ENCODE measurements at regions not wholly inside any gene's neighbourhood (a gene's known extent, or its start where the extent isn't known, plus 50 kb on each side); places are given as distances from the start of the nearest gene placed in this dataset.

DNA sequence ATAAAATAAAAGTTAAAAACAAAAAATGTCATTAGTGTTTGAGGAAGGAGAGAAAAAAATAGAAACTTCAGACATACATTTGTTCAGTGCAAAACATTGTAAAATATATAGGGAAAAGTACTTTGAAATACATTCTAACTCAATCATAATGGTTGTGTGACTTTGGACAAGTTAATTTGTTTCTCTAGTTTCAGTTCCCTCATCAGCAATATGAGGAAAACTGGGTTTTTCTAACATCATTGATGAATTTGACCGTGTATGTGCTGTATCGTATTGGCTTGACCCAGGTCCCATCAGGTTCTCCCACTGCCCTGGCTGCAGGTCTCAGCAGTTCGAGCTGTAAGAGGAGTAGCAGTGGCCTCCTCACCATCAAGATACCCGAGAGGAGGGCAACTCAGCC lies 173.9 kb upstream of the ATF7IP start:
- Histone ChIP-seq H3K4me3 (ENCODE audit: low read depth, low read length, poor library complexity, severe bottlenecking) (peak overlapping the region; percentile 13), H3K36me3 (ENCODE audit: insufficient read depth, low read length) (no peaks in the 10 kb centered on the region), H3K9me2 (ENCODE audit: insufficient read depth, low read length) (no peaks in the 10 kb centered on the region), H4K20me1 (ENCODE audit: insufficient read depth, low read length) (no peaks in the 10 kb centered on the region), H3K79me2 (ENCODE audit: insufficient read depth, low read depth, low read length) (no peaks in the 10 kb centered on the region), H3K27ac (ENCODE audit: low read depth, low read length, poor library complexity, severe bottlenecking) (peak overlapping the region; percentile 30), H3K4me1 (ENCODE audit: insufficient read depth, low read length, poor library complexity, severe bottlenecking) (peaks cover 54% of the 10 kb centered on the region), H3K4me2 (ENCODE audit: low read length) (peak overlapping the region; percentile 57), H3K9me3 (ENCODE audit: low read length) (no peaks in the 10 kb centered on the region; the same call in 1 of the 2 replicates), H2AFZ (ENCODE audit: low read length) (peak overlapping the region; percentile 96)
- CTCF ChIA-PET (ENCODE audit: unreplicated experiment): no interaction called here
- POLR2A ChIA-PET: no interaction called here
- TF ChIP-seq, protein P1, sequence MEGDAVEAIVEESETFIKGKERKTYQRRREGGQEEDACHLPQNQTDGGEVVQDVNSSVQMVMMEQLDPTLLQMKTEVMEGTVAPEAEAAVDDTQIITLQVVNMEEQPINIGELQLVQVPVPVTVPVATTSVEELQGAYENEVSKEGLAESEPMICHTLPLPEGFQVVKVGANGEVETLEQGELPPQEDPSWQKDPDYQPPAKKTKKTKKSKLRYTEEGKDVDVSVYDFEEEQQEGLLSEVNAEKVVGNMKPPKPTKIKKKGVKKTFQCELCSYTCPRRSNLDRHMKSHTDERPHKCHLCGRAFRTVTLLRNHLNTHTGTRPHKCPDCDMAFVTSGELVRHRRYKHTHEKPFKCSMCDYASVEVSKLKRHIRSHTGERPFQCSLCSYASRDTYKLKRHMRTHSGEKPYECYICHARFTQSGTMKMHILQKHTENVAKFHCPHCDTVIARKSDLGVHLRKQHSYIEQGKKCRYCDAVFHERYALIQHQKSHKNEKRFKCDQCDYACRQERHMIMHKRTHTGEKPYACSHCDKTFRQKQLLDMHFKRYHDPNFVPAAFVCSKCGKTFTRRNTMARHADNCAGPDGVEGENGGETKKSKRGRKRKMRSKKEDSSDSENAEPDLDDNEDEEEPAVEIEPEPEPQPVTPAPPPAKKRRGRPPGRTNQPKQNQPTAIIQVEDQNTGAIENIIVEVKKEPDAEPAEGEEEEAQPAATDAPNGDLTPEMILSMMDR (conservative IDR thresholded peaks at IDR 0.05; ENCODE audit: low read length): no peak
- no peak for TF ChIP-seq EZH2phosphoT487 (IDR thresholded peaks at IDR 0.05; ENCODE audit: borderline replicate concordance, low read depth, low read length)
- intact Hi-C loops (cut with micrococcal nuclease; ENCODE audit: unreplicated experiment): no loop called here
- DNase-seq (ENCODE audit: low spot score): peak; percentile 20
- no TSS peak for BruUV-seq (replicated peaks)

DNA sequence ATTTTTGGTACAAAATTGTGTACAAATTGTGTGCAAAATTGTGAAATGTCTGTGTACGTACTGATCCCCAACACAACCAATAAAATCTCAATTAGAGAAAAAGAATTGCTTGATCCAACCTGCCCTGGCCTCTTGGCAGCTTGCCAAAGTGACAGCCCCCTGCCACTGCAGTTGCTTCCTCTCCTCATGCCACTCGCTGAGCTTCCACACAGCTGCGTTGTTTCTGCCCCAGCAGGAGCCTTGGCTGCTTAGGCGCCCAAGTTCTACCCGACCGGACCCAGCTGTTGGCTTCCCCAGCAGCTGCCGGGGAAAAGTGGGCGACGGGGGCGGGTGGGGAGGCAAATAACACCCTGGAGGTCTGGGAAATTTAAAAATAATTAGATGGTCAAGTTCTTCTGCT lies 171.8 kb upstream of the ATF7IP start:
- no TSS peak for BruUV-seq (replicated peaks)
- Histone ChIP-seq H2AFZ (ENCODE audit: low read length) (peak overlapping the region; percentile 23; the same call in 1 of the 2 replicates), H3K4me2 (ENCODE audit: low read length) (peak overlapping the region; percentile 45), H3K4me1 (ENCODE audit: insufficient read depth, low read length, poor library complexity, severe bottlenecking) (peaks cover 52% of the 10 kb centered on the region), H3K9me2 (ENCODE audit: insufficient read depth, low read length) (no peaks in the 10 kb centered on the region), H4K20me1 (ENCODE audit: insufficient read depth, low read length) (no peaks in the 10 kb centered on the region), H3K4me3 (ENCODE audit: low read depth, low read length, poor library complexity, severe bottlenecking) (no peak overlapping the region), H3K79me2 (ENCODE audit: insufficient read depth, low read depth, low read length) (no peaks in the 10 kb centered on the region), H3K27ac (ENCODE audit: low read depth, low read length, poor library complexity, severe bottlenecking) (no peak overlapping the region), H3K9me3 (ENCODE audit: low read length) (no peaks in the 10 kb centered on the region; the same call in 1 of the 2 replicates), H3K36me3 (ENCODE audit: insufficient read depth, low read length) (no peaks in the 10 kb centered on the region)
- intact Hi-C loops (cut with micrococcal nuclease; ENCODE audit: unreplicated experiment): no loop called here
- CTCF ChIA-PET (ENCODE audit: unreplicated experiment): no interaction called here
- DNase-seq (ENCODE audit: low spot score): peak; percentile 76
- POLR2A ChIA-PET: interaction anchor here (0.6 kb wide), 1 partner anchor 55 kb away, joined by 3 read pairs; no protein-coding TSS in a partner anchor
- no peak for TF ChIP-seq EZH2phosphoT487 (IDR thresholded peaks at IDR 0.05; ENCODE audit: borderline replicate concordance, low read depth, low read length)
- TF ChIP-seq, protein P1 (conservative IDR thresholded peaks at IDR 0.05; ENCODE audit: low read length): no peak

DNA sequence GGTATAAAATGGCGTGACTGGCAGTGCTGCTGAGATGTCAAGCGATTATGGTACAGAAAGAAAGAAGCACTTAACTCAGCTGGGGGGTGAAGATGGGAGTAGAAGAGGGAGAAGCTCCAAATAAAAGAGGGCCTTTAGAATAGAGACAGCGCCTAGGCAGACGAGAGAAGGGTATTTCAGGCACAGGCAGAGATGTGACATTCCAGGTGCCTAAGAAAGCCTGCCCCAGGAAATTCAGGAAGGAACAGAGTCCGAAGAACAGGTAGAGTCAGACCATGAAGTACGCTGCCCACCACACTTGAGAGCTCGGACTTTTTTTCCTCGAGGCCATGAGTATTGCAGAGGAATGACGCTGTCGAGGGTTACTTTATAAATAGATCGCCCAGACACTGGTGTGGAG lies 170.9 kb upstream of the ATF7IP start:
- Histone ChIP-seq H3K4me3 (ENCODE audit: low read depth, low read length, poor library complexity, severe bottlenecking) (no peak overlapping the region), H3K4me2 (ENCODE audit: low read length) (no peak overlapping the region), H4K20me1 (ENCODE audit: insufficient read depth, low read length) (no peaks in the 10 kb centered on the region), H3K4me1 (ENCODE audit: insufficient read depth, low read length, poor library complexity, severe bottlenecking) (peaks cover 45% of the 10 kb centered on the region), H3K9me3 (ENCODE audit: low read length) (no peaks in the 10 kb centered on the region; the same call in 1 of the 2 replicates), H2AFZ (ENCODE audit: low read length) (peak overlapping the region; percentile 23; the same call in 1 of the 2 replicates), H3K27ac (ENCODE audit: low read depth, low read length, poor library complexity, severe bottlenecking) (no peak overlapping the region), H3K9me2 (ENCODE audit: insufficient read depth, low read length) (no peaks in the 10 kb centered on the region), H3K79me2 (ENCODE audit: insufficient read depth, low read depth, low read length) (no peaks in the 10 kb centered on the region), H3K36me3 (ENCODE audit: insufficient read depth, low read length) (no peaks in the 10 kb centered on the region)
- no peak for TF ChIP-seq EZH2phosphoT487 (IDR thresholded peaks at IDR 0.05; ENCODE audit: borderline replicate concordance, low read depth, low read length)
- TF ChIP-seq, protein P1 (conservative IDR thresholded peaks at IDR 0.05; ENCODE audit: low read length): no peak
- POLR2A ChIA-PET: no interaction called here
- CTCF ChIA-PET (ENCODE audit: unreplicated experiment): no interaction called here
- DNase-seq (ENCODE audit: low spot score): no peak
- no TSS peak for BruUV-seq (replicated peaks)
- intact Hi-C loops (cut with micrococcal nuclease; ENCODE audit: unreplicated experiment): no loop called here
